HG02759 (cell line): ENCODE measurements at regions not wholly inside any gene's neighbourhood (a gene's known extent, or its start where the extent isn't known, plus 50 kb on each side); places are given as distances from the start of the nearest gene placed in this dataset.

Source experiments
- ATAC-seq: cut with Tn5 transposase; IDR thresholded peaks from one replicate; pipeline ENCODE4 v1.9.1; 2021; ENCODE audit warnings: mild to moderate bottlenecking, moderate library complexity; ENCODE audit not compliant: unreplicated experiment

DNA sequence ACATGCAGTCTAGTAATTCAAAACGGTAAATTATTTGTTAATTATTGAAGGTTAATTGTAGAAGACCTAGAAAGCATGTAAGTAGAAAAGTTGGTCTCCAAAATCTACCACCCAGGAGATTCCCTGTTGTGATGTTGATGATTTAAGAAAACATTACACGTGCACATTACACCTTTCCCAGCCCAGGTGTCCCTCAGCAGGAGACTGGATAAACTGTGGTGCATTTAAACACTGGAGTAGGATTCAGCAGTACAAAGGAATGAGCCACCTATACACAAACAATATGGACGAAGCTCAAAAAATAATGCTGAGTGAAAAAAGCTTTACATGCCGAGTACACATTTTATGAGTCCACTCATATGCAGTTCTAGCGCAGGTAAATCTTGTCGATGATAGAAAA is 109.0 kb upstream of the STARD3NL start:
- ATAC-seq = no peak

DNA sequence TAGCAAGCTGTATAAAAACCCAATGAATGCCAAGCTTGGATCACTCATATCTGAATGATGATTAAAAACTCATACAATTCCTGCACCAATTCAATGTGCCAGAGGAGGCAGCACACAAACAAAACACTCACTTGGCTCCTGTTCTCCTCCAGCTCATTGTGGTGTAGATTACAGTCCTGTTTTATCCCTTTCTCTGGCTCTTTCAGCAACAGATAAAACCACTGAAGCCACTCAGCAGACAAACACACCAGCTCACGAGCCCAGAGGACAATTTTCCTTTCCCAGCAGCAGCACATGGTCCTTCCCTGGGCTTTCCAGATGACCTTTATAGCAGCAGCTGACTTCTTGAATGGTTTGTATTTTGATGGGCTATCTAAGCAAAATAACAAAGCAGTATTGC is 107.3 kb upstream of the STARD3NL start:
- ATAC-seq = no peak

DNA sequence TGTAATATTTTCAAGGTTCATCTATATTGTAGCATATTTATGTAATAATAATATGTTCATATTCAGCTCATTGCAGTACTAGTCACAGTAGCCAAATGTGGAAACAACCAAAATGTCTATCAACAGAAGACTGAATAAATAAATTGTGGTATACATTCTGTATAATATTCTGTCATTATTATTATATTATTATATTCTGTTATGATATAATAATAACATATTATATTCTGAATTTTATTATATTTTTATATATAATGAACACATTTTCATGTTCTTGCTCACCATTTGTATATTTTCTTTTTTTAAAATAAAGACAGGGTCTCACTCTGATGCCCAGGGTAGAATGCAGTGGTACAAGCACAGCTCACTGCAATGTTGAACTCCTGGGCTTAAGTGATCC is 91.2 kb upstream of the STARD3NL start:
- ATAC-seq = no peak

DNA sequence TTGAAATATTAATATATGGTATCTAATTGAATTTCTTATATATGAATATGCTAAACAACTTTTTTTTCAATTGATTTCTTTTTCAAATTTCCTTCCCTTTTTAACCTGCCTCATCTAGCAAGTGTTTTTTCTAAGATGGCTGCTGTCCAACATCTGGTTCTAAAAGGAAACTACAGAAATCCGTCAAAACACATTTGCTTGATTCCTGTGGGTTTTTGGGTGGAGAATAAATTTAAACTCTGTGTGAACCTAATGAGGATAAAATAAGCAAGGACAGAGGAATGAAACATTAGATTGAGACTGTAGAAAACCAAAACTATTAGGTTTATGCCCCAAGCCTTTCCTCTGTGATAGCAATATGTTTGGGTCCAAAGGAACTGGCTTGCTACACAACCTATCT is 75.5 kb upstream of the STARD3NL start:
- ATAC-seq = no peak

DNA sequence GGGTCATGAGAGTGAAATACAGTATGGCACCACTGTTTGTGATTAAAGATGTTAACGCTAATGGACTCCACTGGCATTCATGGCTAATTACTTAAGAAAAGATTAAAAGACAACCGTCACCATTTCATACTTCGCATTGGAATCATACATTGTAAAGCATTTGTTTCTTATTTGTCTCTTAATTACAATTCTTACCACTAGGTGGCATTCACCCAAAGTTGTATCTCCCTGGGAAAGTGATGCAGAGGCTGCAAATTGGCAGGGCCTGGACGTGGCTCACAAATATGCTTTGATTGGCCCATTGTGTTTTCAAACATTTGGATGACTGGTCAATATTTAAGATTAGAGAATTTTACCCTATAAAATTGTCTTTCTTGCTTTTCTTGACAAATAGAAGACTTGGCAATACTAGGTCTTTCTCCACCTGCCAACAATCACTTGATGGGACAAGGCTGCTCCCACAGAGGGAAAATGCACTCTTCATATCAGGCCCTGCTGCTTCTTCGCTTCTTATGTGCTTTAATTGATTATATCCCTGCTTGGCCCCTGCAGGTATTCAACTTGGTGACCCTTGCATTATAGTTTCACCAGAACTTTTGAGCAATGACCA is 72.1 kb upstream of the STARD3NL start:
- ATAC-seq = peak; percentile 49

DNA sequence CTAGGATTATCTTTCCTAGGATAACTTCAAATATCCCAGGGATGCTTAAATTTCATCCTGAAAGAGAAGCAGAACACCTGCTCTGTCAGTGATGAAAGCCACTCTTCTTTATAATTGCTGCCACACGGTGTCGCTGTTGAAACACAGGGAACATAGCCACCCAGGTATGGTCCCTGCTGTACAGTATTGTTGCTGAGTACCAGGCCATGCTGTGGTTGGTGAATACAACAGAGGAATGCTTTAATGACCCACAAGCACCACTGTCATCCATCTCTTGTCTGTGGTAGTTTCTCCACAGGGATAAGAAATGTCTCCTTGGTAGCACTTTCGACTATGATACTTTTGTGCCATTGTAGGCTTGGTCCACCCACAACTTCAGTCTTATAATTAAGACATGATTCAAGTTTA is 70.6 kb upstream of the STARD3NL start:
- peak; percentile 84 for ATAC-seq

DNA sequence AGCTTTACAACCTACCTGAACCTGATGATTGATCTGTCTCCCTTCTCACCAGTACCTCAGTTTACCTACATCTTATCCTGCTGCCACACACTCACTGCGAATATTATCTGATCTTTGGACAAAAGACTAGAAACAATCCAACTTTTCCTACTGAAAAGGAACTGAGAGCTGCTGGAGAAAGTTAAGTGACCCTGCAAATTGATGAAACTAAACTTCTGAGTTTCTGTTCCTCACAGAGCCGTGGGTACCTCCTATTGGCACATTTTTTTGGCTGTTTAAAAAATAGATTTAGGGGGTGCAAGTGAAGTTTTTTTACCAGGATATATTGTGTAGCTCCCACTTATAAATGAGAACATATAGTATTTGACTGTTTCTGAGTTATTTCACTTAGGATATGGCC is 66.0 kb upstream of the STARD3NL start:
- ATAC-seq = no peak

DNA sequence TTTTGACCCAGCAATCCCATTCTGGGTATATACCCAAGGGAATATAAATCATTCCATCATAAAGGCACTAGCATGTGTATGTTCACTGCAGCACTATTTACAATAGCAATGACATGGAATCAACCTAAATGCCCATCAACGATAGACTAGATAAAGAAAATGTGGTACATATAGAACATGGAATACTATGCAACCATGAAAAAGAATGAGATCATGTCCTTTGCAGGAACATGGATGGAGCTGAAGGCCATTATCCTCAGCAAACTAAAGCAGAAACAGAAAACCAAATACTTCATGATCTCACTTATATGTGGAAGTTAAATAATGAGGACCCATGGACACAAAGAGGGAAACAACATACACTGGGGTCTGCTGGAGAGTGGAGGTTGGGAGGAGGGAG is 58.0 kb upstream of the STARD3NL start:
- no peak for ATAC-seq

DNA sequence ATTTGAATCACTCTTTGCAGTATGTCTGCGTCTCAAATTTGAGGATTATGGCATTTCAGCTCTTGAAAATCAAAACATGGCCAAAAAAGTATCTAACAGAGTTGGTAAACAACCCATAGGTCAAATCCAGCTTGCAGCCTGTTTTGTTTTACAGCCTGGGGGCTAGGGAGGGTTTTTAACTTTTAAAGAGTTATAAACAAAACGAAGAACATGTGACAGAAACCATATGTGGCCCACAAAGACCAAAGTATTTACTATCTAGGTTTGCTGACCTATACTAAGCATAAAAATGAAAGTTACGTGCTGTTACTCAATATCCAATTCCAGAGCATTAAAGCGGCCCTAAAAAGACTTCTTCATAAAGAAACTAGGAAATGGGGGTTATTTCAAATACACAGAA is 55.5 kb upstream of the STARD3NL start:
- no peak for ATAC-seq

DNA sequence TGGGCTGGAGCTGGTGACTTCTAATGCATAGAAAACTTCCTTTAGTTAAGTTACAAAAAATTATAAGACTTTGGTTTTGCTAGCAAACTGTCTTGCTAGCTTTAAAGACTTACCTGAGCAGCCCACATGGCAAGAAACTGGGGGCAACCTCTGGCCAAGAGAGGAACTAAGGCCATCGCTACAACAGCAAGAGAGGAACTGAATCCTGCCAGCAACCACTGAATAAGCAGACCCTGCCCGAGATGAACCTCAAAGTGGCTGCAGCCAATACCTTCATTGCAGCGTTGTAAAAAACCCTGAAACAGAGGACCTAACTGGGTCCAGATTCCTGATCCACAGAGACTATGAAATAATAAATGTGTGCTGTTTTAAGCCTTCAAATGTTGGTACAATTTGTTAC is 54.6 kb upstream of the STARD3NL start:
- ATAC-seq = no peak

DNA sequence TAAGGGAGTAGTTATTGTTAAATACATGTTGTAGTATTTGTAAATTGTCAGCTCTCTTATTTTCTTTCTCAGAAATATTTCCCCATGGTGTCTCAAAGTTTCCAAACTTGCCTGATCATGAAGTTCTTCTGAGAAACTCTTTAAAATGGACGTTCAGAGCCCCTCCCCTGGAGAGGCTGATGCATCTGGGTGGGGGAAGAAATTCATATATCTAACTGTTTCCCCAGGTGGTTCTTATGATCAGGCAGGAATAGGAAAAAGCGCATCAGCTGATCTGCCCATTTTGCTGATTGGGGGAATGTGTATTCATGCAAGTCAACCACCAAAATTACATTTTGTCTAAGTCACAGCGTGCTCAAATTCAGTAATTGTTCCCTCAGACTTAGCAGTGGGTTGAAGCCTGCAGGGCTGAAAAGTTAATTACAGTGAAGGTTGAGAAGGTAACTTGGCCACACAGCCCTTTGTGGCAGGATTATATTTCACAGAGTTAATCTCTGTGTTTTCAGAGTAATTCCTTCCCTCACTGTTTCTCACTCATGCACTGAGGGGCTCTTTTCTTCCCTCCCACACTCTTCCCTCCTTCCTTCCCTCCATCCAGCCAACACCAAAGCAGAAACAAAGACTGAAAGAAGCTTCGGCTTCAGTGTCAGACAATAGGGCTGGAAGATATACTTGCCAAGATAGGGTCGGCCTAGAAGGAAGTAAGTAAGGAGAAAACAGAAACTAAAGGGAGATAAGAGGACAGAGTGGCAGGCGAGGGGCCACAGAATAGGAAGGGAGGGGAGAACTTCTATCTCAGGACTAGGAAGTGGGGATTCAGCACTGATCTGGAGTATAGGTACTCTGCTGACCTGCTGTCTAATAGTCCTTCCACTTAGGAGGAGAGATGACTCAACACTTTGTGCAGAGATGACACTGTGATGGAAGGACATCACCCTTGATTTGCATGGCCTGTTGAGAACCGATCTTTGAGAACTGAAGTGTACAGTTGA is 50.5 kb upstream of the STARD3NL start:
- ATAC-seq = no peak
